PC-9 (cell line): ENCODE measurements at regions not wholly inside any gene's neighbourhood (a gene's known extent, or its start where the extent isn't known, plus 50 kb on each side); places are given as distances from the start of the nearest gene placed in this dataset.

Experiments
- BruUV-seq: library from RNA; stranded (reverse); fragments of 400-500 nt; replicated peaks from 2 replicates; lab custom pipeline; 2021; lab: Mats Ljungman, UMichigan
- CTCF ChIA-PET: fragments of 300-600 bp; sonication (Branson Sonifier 250); formaldehyde crosslinking; loops from one replicate; lab custom pipeline; 2022; ENCODE audit warnings: antibody characterized with exemption; lab: Charles Lee
- POLR2A ChIA-PET: fragments of 300-600 bp; sonication (Branson Sonifier 250); formaldehyde crosslinking; loops from one replicate; lab custom pipeline; 2022; ENCODE audit warnings: antibody characterized with exemption; ENCODE audit not compliant: unreplicated experiment; lab: Charles Lee
- DNase-seq, 2 experiments: peaks; one replicate each; pipeline versions ENCODE4 v3.0.0 to v3.0.0-alpha.2; 2015 to 2022; ENCODE audit warnings: mixed read lengths in 1 of 2
- H2AFZ ChIP-seq: fragments of 200-600 bp; sonication (generic); 2 replicates; pipeline ENCODE4 v1.8.1; 2017; ENCODE audit warnings: antibody characterized with exemption
- H3F3A ChIP-seq: fragments of 200-600 bp; sonication (generic); 2 replicates; pipeline ENCODE4 v1.8.1; 2017; ENCODE audit warnings: antibody characterized with exemption, mild to moderate bottlenecking, low read depth; ENCODE audit not compliant: insufficient read depth
- H3K27ac ChIP-seq: fragments of 200-600 bp; sonication (generic); 2 replicates; pipeline ENCODE4 v1.6.1; 2016; ENCODE audit warnings: mixed run types
- H3K27me3 ChIP-seq: fragments of 200-600 bp; sonication (generic); 2 replicates; pipeline ENCODE4 v1.6.1; 2016; ENCODE audit warnings: low read depth, mixed run types; ENCODE audit not compliant: insufficient read depth
- H3K36me3 ChIP-seq: fragments of 200-600 bp; sonication (generic); 2 replicates; pipeline ENCODE4 v1.6.1; 2016; ENCODE audit warnings: low read depth, mixed run types
- H3K4me1 ChIP-seq: fragments of 200-600 bp; sonication (generic); replicated peaks from 2 replicates; pipeline ENCODE4 v1.6.1; 2016; ENCODE audit warnings: mixed run types; ENCODE audit not compliant: insufficient read depth
- H3K4me2 ChIP-seq: fragments of 200-600 bp; sonication (generic); 2 replicates; pipeline ENCODE4 v1.6.1; 2017; ENCODE audit warnings: mixed run types
- H3K4me3 ChIP-seq: fragments of 200-600 bp; sonication (generic); 2 replicates; pipeline ENCODE4 v1.6.1; 2016; ENCODE audit warnings: mixed run types
- H3K79me2 ChIP-seq: fragments of 200-600 bp; sonication (generic); 2 replicates; pipeline ENCODE4 v1.6.1; 2017; ENCODE audit warnings: low read depth, mixed run types
- H3K9me2 ChIP-seq: fragments of 200-600 bp; sonication (generic); 2 replicates; pipeline ENCODE4 v1.8.1; 2017; ENCODE audit warnings: mild to moderate bottlenecking; ENCODE audit not compliant: insufficient read depth
- H3K9me3 ChIP-seq: fragments of 200-600 bp; sonication (generic); 2 replicates; pipeline ENCODE4 v1.8.1; 2016; ENCODE audit warnings: low read depth; ENCODE audit not compliant: insufficient read depth
- H4K20me1 ChIP-seq: fragments of 200-600 bp; sonication (generic); 2 replicates; pipeline ENCODE4 v1.8.1; 2017; ENCODE audit not compliant: insufficient read depth
- EZH2 ChIP-seq: fragments of 200-600 bp; sonication (generic); IDR thresholded peaks from 2 replicates; pipeline ENCODE4 v1.8.0; 2017; ENCODE audit warnings: antibody characterized with exemption, low read depth
- intact Hi-C: fragments of 100-400 bp; cut with micrococcal nuclease; formaldehyde crosslinking; loops from one replicate; pipeline ENCODE4 v1.10.0; 2022; ENCODE audit not compliant: unreplicated experiment
- TF ChIP-seq, protein P1 (sequence below): fragments of 200-600 bp; sonication (generic); conservative IDR thresholded peaks from 2 replicates; pipeline ENCODE4 v1.6.1; 2017; ENCODE audit warnings: mixed run types, antibody characterized with exemption, mild to moderate bottlenecking, moderate library complexity

DNA sequence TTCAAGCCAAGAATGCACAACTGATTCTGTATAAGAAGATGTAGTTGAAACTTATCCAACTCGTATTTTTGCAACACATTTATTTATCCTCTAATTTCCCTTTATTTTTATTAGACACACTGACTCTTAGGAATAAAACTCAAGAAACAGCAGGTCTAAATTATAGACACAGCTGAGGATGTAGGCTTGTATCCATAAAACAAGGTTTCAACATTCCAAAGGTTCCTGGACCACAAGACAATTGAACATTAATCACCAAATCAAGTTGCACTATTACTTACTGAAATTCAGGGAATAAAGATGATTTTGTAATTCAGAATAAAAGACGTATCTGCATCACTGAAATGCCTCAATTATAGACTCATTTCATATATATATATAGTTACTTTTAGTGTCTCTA is 683.5 kb upstream of the GRIA3 start:
- DNase-seq, result no peak
- H4K20me1 ChIP-seq, result no peaks in the 10 kb centered on the region
- H3K27me3 ChIP-seq, result no peaks in the 10 kb centered on the region
- TF ChIP-seq, protein P1, sequence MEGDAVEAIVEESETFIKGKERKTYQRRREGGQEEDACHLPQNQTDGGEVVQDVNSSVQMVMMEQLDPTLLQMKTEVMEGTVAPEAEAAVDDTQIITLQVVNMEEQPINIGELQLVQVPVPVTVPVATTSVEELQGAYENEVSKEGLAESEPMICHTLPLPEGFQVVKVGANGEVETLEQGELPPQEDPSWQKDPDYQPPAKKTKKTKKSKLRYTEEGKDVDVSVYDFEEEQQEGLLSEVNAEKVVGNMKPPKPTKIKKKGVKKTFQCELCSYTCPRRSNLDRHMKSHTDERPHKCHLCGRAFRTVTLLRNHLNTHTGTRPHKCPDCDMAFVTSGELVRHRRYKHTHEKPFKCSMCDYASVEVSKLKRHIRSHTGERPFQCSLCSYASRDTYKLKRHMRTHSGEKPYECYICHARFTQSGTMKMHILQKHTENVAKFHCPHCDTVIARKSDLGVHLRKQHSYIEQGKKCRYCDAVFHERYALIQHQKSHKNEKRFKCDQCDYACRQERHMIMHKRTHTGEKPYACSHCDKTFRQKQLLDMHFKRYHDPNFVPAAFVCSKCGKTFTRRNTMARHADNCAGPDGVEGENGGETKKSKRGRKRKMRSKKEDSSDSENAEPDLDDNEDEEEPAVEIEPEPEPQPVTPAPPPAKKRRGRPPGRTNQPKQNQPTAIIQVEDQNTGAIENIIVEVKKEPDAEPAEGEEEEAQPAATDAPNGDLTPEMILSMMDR, result no peak
- TF ChIP-seq EZH2, result no peak
- no peaks in the 10 kb centered on the region for H3K4me1 ChIP-seq
- ChIA-PET POLR2A (no interaction called here), CTCF (no interaction called here)
- no peak overlapping the region for H3K4me3 ChIP-seq
- no TSS peak for BruUV-seq
- no peak overlapping the region for H3K4me2 ChIP-seq
- H3K27ac ChIP-seq, result no peak overlapping the region
- H3K9me2 ChIP-seq, result no peaks in the 10 kb centered on the region
- H2AFZ ChIP-seq, result no peak overlapping the region
- intact Hi-C loops, result no loop called here
- no peaks in the 10 kb centered on the region for H3K36me3 ChIP-seq
- no peaks in the 10 kb centered on the region for H3F3A ChIP-seq
- H3K79me2 ChIP-seq, result no peaks in the 10 kb centered on the region
- H3K9me3 ChIP-seq, result no peaks in the 10 kb centered on the region

DNA sequence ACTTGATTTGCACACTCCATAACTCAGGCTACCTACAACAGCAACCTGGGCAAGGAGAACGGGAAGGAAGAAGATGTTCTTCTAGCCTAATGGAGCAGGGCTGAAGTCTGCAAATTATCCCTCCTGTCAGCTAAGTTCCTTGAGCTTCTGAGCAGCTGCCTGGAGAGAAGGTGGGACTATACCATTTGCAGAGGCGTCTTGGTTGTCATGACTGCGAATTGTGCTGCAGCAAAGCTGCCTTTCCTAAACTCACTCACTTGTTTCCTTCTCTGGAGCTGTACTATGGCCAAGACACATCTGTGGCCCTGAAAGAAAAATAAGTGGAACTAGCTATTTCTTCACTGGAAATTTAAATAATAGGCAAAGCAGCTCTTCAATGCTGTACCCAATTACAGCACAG is 682.4 kb upstream of the GRIA3 start:
- no peaks in the 10 kb centered on the region for H3K36me3 ChIP-seq
- CTCF ChIA-PET, result no interaction called here
- H3K27ac ChIP-seq, result no peak overlapping the region
- H3F3A ChIP-seq, result no peaks in the 10 kb centered on the region
- DNase-seq, result no peak
- no peak overlapping the region for H3K4me2 ChIP-seq
- H3K27me3 ChIP-seq, result no peaks in the 10 kb centered on the region
- no TSS peak for BruUV-seq
- no peak overlapping the region for H3K4me3 ChIP-seq
- POLR2A ChIA-PET, result no interaction called here
- TF ChIP-seq EZH2, result no peak
- TF ChIP-seq, protein P1, result no peak
- H3K79me2 ChIP-seq, result no peaks in the 10 kb centered on the region
- no peaks in the 10 kb centered on the region for H3K9me3 ChIP-seq
- no peaks in the 10 kb centered on the region for H3K9me2 ChIP-seq
- no peak overlapping the region for H2AFZ ChIP-seq
- no peaks in the 10 kb centered on the region for H4K20me1 ChIP-seq
- intact Hi-C loops, result no loop called here
- no peaks in the 10 kb centered on the region for H3K4me1 ChIP-seq

DNA sequence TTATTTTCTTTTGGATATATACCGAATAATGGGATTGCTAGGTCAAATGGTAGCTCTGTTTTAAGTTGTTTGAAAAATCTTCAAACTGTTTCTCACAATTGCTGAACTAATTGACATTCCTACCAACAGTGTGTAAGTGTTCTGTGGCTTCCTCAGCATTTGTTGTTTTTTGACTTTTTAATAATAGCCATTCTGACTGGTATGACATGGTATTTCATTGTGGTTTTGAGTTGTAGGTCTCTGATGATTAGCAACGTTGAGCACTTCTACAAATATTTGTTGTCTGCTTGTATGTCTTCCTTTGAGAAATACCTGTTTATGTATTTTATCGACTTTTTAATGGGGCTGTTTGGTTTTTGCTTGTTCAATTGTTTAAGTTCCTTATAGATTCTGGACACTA is 680.1 kb upstream of the GRIA3 start:
- Histone ChIP-seq H3K4me2 (no peak overlapping the region), H3K9me2 (no peaks in the 10 kb centered on the region), H3K27ac (no peak overlapping the region), H2AFZ (no peak overlapping the region), H3K36me3 (no peaks in the 10 kb centered on the region), H3K4me3 (no peak overlapping the region), H3K4me1 (no peaks in the 10 kb centered on the region), H3F3A (no peaks in the 10 kb centered on the region), H3K79me2 (no peaks in the 10 kb centered on the region), H4K20me1 (no peaks in the 10 kb centered on the region), H3K9me3 (no peaks in the 10 kb centered on the region), H3K27me3 (no peaks in the 10 kb centered on the region)
- no peak for DNase-seq
- no TSS peak for BruUV-seq
- TF ChIP-seq, protein P1, result no peak
- no peak for TF ChIP-seq EZH2
- intact Hi-C loops, result no loop called here
- ChIA-PET POLR2A (no interaction called here), CTCF (no interaction called here)
